Tibial nerve (tissue), 4 donors: ENCODE measurements at regions not wholly inside any gene's neighbourhood (a gene's known extent, or its start where the extent isn't known, plus 50 kb on each side); places are given as distances from the start of the nearest gene placed in this dataset.

Source experiments
- EP300 ChIP-seq, 2 donors: sonication (generic); formaldehyde crosslinking; IDR thresholded peaks; one replicate each; pipeline ENCODE4 v1.6.1; 2017; ENCODE audit warnings: antibody characterized with exemption in 2 of 2, mild to moderate bottlenecking in 1 of 2
- POLR2A ChIP-seq, 2 donors: fragments of 450-650 bp; IDR thresholded peaks; one replicate each; pipeline ENCODE4 v1.6.1; 2017; ENCODE audit warnings: antibody characterized with exemption in 2 of 2, mild to moderate bottlenecking in 2 of 2, moderate library complexity in 2 of 2
- TF ChIP-seq, protein P1 (sequence below), 5 experiments: fragments of 200-600 bp in 3 of 5; fragments of 450-650 bp in 2 of 5; sonication (generic) in 3 of 5; IDR thresholded peaks; one replicate each; pipeline ENCODE4 v1.5.1; 2016 to 2019; ENCODE audit warnings: antibody characterized with exemption in 5 of 5, mild to moderate bottlenecking in 3 of 5, moderate library complexity in 2 of 5

DNA sequence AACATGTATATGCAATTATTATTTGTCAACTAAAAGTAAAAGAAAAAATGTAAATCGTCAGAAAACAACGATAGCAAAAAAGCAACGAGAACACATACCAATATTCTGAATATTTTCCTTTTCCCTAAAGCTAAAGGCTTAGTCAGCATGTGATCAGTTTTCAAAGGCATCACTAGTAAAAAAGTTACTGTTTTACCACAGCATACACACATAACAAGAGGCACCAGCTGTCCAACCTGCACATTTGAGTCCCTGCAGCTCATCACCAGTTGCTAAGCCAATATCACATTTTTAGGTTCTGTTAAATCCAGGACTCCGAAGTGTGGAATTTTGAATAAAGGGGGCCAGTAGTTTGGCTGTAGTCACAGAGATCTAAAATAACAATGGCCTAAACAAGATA lies 203.8 kb downstream of the ADGRA3 start:
- TF ChIP-seq POLR2A (IDR thresholded peaks at IDR 0.05) (no peak), EP300 (IDR thresholded peaks at IDR 0.05) (no peak)
- TF ChIP-seq, protein P1, sequence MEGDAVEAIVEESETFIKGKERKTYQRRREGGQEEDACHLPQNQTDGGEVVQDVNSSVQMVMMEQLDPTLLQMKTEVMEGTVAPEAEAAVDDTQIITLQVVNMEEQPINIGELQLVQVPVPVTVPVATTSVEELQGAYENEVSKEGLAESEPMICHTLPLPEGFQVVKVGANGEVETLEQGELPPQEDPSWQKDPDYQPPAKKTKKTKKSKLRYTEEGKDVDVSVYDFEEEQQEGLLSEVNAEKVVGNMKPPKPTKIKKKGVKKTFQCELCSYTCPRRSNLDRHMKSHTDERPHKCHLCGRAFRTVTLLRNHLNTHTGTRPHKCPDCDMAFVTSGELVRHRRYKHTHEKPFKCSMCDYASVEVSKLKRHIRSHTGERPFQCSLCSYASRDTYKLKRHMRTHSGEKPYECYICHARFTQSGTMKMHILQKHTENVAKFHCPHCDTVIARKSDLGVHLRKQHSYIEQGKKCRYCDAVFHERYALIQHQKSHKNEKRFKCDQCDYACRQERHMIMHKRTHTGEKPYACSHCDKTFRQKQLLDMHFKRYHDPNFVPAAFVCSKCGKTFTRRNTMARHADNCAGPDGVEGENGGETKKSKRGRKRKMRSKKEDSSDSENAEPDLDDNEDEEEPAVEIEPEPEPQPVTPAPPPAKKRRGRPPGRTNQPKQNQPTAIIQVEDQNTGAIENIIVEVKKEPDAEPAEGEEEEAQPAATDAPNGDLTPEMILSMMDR (IDR thresholded peaks at IDR 0.05) = no peak
